Astrocyte (in vitro differentiated cells and primary cell): ENCODE measurements at regions not wholly inside any gene's neighbourhood (a gene's known extent, or its start where the extent isn't known, plus 50 kb on each side); places are given as distances from the start of the nearest gene placed in this dataset.

Experiments
- CTCF ChIP-seq: IDR thresholded peaks from 2 replicates; pipeline ENCODE4 v1.5.1; 2011; ENCODE audit warnings: low read depth, mild to moderate bottlenecking, inconsistent platforms, low read length, moderate library complexity; ENCODE audit not compliant: insufficient read depth
- EZH2 ChIP-seq: IDR thresholded peaks from 2 replicates; pipeline ENCODE4 v1.6.1; 2012; ENCODE audit warnings: mild to moderate bottlenecking, low read length, inconsistent platforms; ENCODE audit not compliant: insufficient read depth

GRCh38 chr20:53660078-53660909, 66.7 kb upstream of the ZNF217 start:
- TF ChIP-seq CTCF: no peak
- TF ChIP-seq EZH2: no peak
